ENCODE measurements at regions not wholly inside any gene's neighbourhood (a gene's known extent, or its start where the extent isn't known, plus 50 kb on each side); places are given as distances from the start of the nearest gene placed in this dataset.

- H3K4me1 ChIP-seq = no peaks in the 10 kb centered on the region
- intact Hi-C loops (cut with DNase I; ENCODE audit: low total_unique reads) = no loop called here
- no peak overlapping the region for H3K4me3 ChIP-seq
- no peaks in the 10 kb centered on the region for H3K27me3 ChIP-seq
- no peak overlapping the region for H3K27ac ChIP-seq
- no peaks in the 10 kb centered on the region for H3K9me3 ChIP-seq
- H3K36me3 ChIP-seq = no peaks in the 10 kb centered on the region
- TF ChIP-seq EP300 (IDR thresholded peaks at IDR 0.05) = no peak
- no peak for TF ChIP-seq POLR2A (IDR thresholded peaks at IDR 0.05)
- no peak for TF ChIP-seq POLR2AphosphoS5 (IDR thresholded peaks at IDR 0.05)
- TF ChIP-seq CTCF (IDR thresholded peaks at IDR 0.05) = no peak
- no peak for DNase-seq
Observed at GRCh38 chr1:164191191-164191590, 367.8 kb upstream of the PBX1 start.

GRCh38 chr1:164210211-164210739 lies 348.7 kb upstream of the PBX1 start:
- no peaks in the 10 kb centered on the region for H3K4me1 ChIP-seq
- no peaks in the 10 kb centered on the region for H3K9me3 ChIP-seq
- no peak overlapping the region for H3K4me3 ChIP-seq
- TF ChIP-seq POLR2AphosphoS5 (IDR thresholded peaks at IDR 0.05) (no peak), POLR2A (IDR thresholded peaks at IDR 0.05) (no peak), CTCF (IDR thresholded peaks at IDR 0.05) (no peak), EP300 (IDR thresholded peaks at IDR 0.05) (no peak)
- H3K36me3 ChIP-seq = no peaks in the 10 kb centered on the region
- intact Hi-C loops (cut with DNase I; ENCODE audit: low total_unique reads) = no loop called here
- WGBS, 5 donors = 76 to 85% (median 80%) methylated on average over 3 of the region's 3 CpGs
- no peak overlapping the region for H3K27ac ChIP-seq
- no peaks in the 10 kb centered on the region for H3K27me3 ChIP-seq
- DNase-seq = no peak

- H3K4me1 ChIP-seq = no peaks in the 10 kb centered on the region
- intact Hi-C loops (cut with DNase I; ENCODE audit: low total_unique reads) = no loop called here
- no peaks in the 10 kb centered on the region for H3K36me3 ChIP-seq
- no peak overlapping the region for H3K27ac ChIP-seq
- H3K4me3 ChIP-seq = no peak overlapping the region
- no peak for TF ChIP-seq POLR2A (IDR thresholded peaks at IDR 0.05)
- TF ChIP-seq CTCF (IDR thresholded peaks at IDR 0.05) = no peak
- no peak for TF ChIP-seq POLR2AphosphoS5 (IDR thresholded peaks at IDR 0.05)
- no peak for TF ChIP-seq EP300 (IDR thresholded peaks at IDR 0.05)
- DNase-seq = no peak
- no peaks in the 10 kb centered on the region for H3K27me3 ChIP-seq
- H3K9me3 ChIP-seq = no peaks in the 10 kb centered on the region
Observed at GRCh38 chr1:164223378-164223777, 335.6 kb upstream of the PBX1 start.

GRCh38 chr1:164225011-164225410 lies 334.0 kb upstream of the PBX1 start:
- Histone ChIP-seq H3K4me1 (no peaks in the 10 kb centered on the region), H3K27me3 (no peaks in the 10 kb centered on the region), H3K4me3 (no peak overlapping the region), H3K27ac (no peak overlapping the region), H3K9me3 (no peaks in the 10 kb centered on the region), H3K36me3 (no peaks in the 10 kb centered on the region)
- intact Hi-C loops (cut with DNase I; ENCODE audit: low total_unique reads) = no loop called here
- no peak for DNase-seq
- TF ChIP-seq POLR2AphosphoS5 (IDR thresholded peaks at IDR 0.05) (no peak), EP300 (IDR thresholded peaks at IDR 0.05) (no peak), CTCF (IDR thresholded peaks at IDR 0.05) (no peak), POLR2A (IDR thresholded peaks at IDR 0.05) (no peak)
- WGBS, 5 donors = 84 to 91% (median 85%) methylated on average over 2 of the region's 2 CpGs
